ENCODE measurements at regions not wholly inside any gene's neighbourhood (a gene's known extent, or its start where the extent isn't known, plus 50 kb on each side); places are given as distances from the start of the nearest gene placed in this dataset.

DNA sequence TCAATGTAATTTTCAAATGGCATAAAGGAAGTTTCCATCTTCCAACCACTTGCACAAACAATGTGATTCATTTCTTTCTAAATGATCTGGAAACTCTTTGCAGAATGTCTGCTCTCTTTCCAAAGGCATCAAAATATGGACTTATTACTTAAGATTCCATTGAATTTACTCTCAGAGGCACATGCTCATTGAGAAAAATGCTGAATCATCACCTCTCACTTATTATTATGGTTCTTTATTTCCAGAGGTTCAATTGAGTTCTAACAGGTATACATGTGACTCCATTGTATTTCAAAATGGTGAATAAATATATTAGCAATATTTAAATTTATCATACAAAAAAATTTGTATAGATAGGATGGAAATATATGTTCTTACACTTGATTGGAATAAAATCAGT, 1140.6 kb downstream of the EFNA5 start:
- ATAC-seq (ENCODE audit: low FRiP score in 2 of 2): no peak
- no peaks in the 10 kb centered on the region for H3K4me1 ChIP-seq
- H3K27me3 ChIP-seq: no peaks in the 10 kb centered on the region
- H3K9me3 ChIP-seq: no peaks in the 10 kb centered on the region
- DNase-seq: no peak
- no peak overlapping the region for H3K4me3 ChIP-seq
- TF ChIP-seq, protein P1, sequence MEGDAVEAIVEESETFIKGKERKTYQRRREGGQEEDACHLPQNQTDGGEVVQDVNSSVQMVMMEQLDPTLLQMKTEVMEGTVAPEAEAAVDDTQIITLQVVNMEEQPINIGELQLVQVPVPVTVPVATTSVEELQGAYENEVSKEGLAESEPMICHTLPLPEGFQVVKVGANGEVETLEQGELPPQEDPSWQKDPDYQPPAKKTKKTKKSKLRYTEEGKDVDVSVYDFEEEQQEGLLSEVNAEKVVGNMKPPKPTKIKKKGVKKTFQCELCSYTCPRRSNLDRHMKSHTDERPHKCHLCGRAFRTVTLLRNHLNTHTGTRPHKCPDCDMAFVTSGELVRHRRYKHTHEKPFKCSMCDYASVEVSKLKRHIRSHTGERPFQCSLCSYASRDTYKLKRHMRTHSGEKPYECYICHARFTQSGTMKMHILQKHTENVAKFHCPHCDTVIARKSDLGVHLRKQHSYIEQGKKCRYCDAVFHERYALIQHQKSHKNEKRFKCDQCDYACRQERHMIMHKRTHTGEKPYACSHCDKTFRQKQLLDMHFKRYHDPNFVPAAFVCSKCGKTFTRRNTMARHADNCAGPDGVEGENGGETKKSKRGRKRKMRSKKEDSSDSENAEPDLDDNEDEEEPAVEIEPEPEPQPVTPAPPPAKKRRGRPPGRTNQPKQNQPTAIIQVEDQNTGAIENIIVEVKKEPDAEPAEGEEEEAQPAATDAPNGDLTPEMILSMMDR (IDR thresholded peaks at IDR 0.05): no peak
- TF ChIP-seq EP300 (IDR thresholded peaks at IDR 0.05): no peak
- no peak for TF ChIP-seq POLR2AphosphoS5 (IDR thresholded peaks at IDR 0.05)
- no peak for TF ChIP-seq POLR2A (IDR thresholded peaks at IDR 0.05)
- H3K36me3 ChIP-seq: no peaks in the 10 kb centered on the region
- H3K27ac ChIP-seq: no peak overlapping the region

DNA sequence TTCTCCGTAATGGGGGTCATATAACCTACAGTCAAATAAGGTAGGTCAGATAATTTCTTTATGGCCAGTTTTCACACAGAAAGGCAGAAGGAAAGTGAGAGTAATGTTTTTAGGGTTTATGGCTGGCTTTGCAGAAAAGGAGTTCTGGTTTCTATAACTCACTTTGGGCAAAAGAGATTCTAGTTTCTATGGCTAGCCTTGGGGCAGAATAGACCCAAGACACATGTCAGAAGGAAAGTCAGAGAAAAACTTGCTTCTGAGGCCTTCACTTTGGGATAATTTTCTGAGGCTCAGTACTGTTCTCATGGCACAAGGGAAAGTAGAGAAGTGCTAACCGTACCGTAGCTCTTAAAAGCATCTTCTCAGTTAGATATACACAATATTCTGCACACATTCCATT, 1145.3 kb downstream of the EFNA5 start:
- TF ChIP-seq POLR2A (IDR thresholded peaks at IDR 0.05) (no peak), POLR2AphosphoS5 (IDR thresholded peaks at IDR 0.05) (no peak), EP300 (IDR thresholded peaks at IDR 0.05) (no peak)
- Histone ChIP-seq H3K4me1 (no peaks in the 10 kb centered on the region), H3K36me3 (no peaks in the 10 kb centered on the region), H3K4me3 (no peak overlapping the region), H3K9me3 (no peaks in the 10 kb centered on the region), H3K27me3 (no peaks in the 10 kb centered on the region), H3K27ac (no peak overlapping the region)
- DNase-seq: no peak
- ATAC-seq (ENCODE audit: low FRiP score in 2 of 2): no peak
- WGBS, 2 donors: 91 to 93% methylated on average over 3 of the region's 3 CpGs

DNA sequence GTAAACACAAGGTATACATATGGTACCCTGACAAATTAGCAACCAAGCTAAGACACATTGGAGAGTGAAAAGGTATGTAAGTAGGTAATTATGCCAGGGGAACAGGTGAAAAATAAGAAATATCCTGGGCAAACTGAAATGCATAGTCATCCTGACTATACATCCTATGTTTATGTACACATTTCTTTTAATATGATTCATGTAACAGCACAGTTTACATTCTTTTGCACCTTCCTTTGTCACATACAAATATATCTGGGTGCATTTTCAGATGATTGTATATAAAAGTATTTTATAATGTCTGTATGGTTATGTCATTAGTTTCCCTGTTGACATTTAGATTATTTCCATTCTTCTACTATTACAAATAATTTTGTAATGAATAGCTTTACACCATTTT, 1146.9 kb downstream of the EFNA5 start:
- no peak for DNase-seq
- no peaks in the 10 kb centered on the region for H3K27me3 ChIP-seq
- ATAC-seq (ENCODE audit: low FRiP score in 2 of 2): no peak
- no peaks in the 10 kb centered on the region for H3K9me3 ChIP-seq
- H3K36me3 ChIP-seq: no peaks in the 10 kb centered on the region
- H3K4me1 ChIP-seq: no peaks in the 10 kb centered on the region
- TF ChIP-seq EP300 (IDR thresholded peaks at IDR 0.05) (no peak), POLR2A (IDR thresholded peaks at IDR 0.05) (no peak), POLR2AphosphoS5 (IDR thresholded peaks at IDR 0.05) (no peak)
- TF ChIP-seq, protein P1 (IDR thresholded peaks at IDR 0.05): no peak
- no peak overlapping the region for H3K4me3 ChIP-seq
- H3K27ac ChIP-seq: no peak overlapping the region

DNA sequence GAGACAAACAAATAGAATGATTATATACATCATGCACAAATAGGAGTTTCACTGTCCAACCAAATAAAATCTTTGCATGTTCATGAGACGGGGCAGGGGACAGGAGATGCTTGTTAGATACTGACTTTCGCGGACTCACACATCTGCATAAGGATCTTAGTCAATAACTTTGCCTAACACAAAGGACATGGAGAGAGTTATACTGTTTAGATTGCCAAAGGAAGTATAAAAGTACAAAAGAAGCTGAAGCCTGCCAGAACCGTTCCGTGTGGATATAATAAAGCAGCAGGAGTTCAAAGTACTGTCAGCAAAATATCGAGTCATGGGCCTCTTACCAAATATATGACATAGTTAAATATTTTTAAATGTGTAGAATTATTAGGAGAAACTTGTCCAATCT, 1148.4 kb downstream of the EFNA5 start:
- H3K4me3 ChIP-seq: no peak overlapping the region
- no peaks in the 10 kb centered on the region for H3K4me1 ChIP-seq
- no peak for ATAC-seq (ENCODE audit: low FRiP score in 2 of 2)
- no peak for DNase-seq
- 48 to 61% methylated on average over 6 of the region's 6 CpGs for WGBS, 2 donors
- no peaks in the 10 kb centered on the region for H3K27me3 ChIP-seq
- TF ChIP-seq EP300 (IDR thresholded peaks at IDR 0.05): no peak
- TF ChIP-seq, protein P1 (IDR thresholded peaks at IDR 0.05): no peak
- TF ChIP-seq POLR2AphosphoS5 (IDR thresholded peaks at IDR 0.05): no peak
- no peak for TF ChIP-seq POLR2A (IDR thresholded peaks at IDR 0.05)
- H3K27ac ChIP-seq: no peak overlapping the region
- no peaks in the 10 kb centered on the region for H3K36me3 ChIP-seq
- H3K9me3 ChIP-seq: no peaks in the 10 kb centered on the region

DNA sequence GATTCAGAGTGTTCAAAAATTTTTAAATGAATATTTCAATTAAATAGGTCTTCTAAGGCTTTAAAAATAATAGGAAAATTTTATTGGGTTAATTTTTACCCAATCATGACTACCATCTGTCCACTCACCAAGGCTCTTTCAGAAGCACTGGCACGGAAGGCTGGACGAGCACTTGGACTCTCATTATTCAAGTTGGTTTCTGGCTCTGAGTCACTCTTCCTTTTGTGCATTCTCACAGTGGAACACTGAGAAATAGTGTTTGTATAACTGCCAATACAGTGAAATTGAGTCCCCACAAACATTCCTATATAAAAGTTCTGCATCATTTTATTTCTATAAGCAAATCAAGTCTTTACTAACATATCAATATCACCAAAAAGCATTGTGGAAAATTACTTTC, 1149.0 kb downstream of the EFNA5 start:
- DNase-seq: no peak
- 23 to 35% methylated on average over 2 of the region's 2 CpGs for WGBS, 2 donors

More for the DNA sequence above, 1149.0 kb downstream of the EFNA5 start:
- no peaks in the 10 kb centered on the region for H3K9me3 ChIP-seq
- H3K4me1 ChIP-seq: no peaks in the 10 kb centered on the region
- no peaks in the 10 kb centered on the region for H3K27me3 ChIP-seq
- no peak overlapping the region for H3K4me3 ChIP-seq
- no peak for TF ChIP-seq EP300 (IDR thresholded peaks at IDR 0.05)
- TF ChIP-seq, protein P1 (IDR thresholded peaks at IDR 0.05): no peak
- no peak for ATAC-seq (ENCODE audit: low FRiP score in 2 of 2)
- no peak overlapping the region for H3K27ac ChIP-seq
- H3K36me3 ChIP-seq: no peaks in the 10 kb centered on the region
